NCI-H526 treated with DMSO at 0.1 percent for 48 hours (cell line): ENCODE measurements at regions not wholly inside any gene's neighbourhood (a gene's known extent, or its start where the extent isn't known, plus 50 kb on each side); places are given as distances from the start of the nearest gene placed in this dataset.

Experiments used
- DNase-seq: peaks from one replicate; lab custom pipeline; 2025; lab: John Stamatoyannopoulos, UW

DNA sequence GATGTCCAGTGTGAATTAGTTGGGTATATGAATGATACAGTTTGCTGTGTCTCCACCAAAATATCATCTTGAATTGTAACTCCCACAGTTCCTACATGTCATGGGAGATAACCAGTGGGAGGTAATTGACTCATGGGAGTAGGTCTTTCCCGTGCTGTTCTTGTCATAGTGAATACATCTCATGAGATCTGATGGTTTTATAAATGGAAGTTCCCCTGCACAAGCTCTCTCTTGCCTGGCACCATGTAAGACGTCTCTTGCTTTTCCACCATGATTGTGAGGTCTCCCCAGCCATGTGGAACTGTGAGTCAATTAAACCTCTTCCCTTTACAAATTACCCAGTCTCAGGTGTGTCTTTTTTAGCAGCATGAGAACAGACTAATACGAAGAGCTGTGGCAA lies 223.0 kb downstream of the AJAP1 start:
- no peak for DNase-seq

DNA sequence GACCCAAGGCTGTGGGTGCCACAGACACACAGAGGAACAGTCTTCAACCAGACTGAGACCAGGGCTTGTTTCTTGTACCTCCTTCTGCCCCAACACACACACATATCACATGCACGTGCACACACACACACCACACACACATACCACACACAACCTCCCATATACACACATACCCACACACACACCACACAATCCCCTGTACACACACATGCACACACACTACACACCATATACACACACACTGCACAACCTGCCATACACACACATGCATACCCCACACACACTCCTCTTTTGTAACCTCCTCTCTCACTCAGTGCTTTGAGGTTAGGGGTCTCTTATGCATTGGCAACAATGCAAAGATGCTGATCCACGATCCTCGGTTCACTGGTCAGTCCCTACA lies 217.0 kb downstream of the AJAP1 start:
- no peak for DNase-seq

DNA sequence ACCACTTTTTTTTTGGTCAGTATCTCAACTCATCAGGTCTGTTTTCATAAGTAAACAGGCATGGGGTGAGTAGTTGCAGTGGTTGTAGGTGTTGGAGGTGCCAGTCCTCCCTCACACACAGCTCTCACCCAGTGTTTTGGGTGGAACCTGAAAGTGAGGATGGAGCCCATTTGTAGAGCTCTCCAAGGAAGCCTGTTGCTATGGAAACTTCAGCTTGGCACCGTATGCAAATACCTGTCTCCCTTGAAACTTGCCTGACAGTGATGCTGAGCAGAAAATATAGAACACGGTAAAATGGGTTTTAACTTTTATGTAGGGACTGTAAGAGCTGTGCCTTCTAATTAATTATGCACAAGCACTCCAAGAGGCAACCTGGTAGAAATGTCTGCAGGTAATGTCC lies 214.1 kb downstream of the AJAP1 start:
- DNase-seq = no peak

- no peak for DNase-seq
Measured at GRCh38 chr1:4856396-4856795, 202.0 kb downstream of the AJAP1 start.

GRCh38 chr1:4854367-4854766 lies 200.0 kb downstream of the AJAP1 start:
- no peak for DNase-seq

DNA sequence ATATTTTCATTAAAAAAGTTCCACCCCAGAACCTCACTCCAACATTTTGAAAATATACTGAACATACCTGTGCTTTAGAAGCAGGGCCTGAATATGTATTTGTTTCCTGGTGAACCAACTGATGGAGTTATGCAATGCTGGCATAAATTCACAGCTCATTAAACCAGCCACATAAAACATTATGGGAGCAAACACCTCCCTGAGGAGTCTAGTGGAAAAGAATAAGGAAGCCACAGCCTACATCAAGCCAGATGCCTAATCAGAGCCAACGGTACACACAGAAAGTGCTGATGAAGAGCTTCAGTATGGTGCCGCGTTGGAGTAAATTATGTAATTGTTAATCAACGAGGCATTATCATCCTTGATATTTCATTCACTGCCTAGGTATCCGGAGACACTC lies 199.5 kb downstream of the AJAP1 start:
- no peak for DNase-seq

- DNase-seq = no peak
Measured at GRCh38 chr1:4851385-4852065, 197.1 kb downstream of the AJAP1 start.

DNA sequence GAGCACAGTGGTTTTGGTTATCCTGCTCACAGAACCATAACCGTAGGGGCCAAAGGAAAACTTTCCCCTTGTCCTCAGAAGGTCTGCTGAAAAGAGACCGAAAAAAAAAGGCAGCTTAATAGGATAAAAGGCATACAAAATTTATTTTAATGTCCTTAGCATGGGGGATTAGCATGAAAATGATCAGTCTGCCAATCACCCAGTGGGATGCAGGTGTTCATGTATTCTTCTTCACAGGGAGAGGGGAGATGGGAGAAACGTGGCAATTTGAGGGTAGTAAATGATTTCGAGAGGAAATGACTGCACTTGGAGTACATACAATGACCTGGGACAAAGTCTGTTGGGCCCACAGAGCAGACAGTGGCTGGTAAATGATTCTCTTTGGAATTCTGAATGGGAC lies 194.0 kb downstream of the AJAP1 start:
- no peak for DNase-seq

- no peak for DNase-seq
Measured at GRCh38 chr1:4847711-4848110, 193.3 kb downstream of the AJAP1 start.
